ENCODE measurements at regions not wholly inside any gene's neighbourhood (a gene's known extent, or its start where the extent isn't known, plus 50 kb on each side); places are given as distances from the start of the nearest gene placed in this dataset.

DNA sequence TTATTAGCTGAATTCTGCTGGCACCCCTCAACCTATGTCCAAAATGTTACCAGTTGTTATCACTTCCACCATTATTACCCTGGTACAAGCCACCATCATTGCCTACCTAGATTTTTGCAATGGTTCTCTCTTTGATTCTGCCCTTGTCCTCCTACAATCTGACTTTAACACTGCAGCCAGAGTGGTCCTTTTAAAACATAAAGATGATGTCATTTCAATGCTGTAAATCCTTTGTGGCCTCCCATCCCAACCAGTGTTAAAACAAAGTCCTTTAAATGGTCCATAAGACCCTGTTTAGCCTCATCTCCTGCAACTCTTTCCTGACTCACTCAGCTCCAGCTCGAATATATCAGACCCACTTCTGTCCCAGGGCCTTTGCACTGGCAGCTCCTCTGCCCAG, 54.9 kb upstream of the FSTL4 start:
- no peak overlapping the region for H3K27ac Mint-ChIP-seq
- DNase-seq (ENCODE audit: low spot score in 2 of 2, unreplicated experiment in 2 of 2): no peak
- peaks cover 12% of the 10 kb centered on the region for H3K9me3 Mint-ChIP-seq
- no peaks in the 10 kb centered on the region for H3K36me3 Mint-ChIP-seq
- TF ChIP-seq, protein P1, sequence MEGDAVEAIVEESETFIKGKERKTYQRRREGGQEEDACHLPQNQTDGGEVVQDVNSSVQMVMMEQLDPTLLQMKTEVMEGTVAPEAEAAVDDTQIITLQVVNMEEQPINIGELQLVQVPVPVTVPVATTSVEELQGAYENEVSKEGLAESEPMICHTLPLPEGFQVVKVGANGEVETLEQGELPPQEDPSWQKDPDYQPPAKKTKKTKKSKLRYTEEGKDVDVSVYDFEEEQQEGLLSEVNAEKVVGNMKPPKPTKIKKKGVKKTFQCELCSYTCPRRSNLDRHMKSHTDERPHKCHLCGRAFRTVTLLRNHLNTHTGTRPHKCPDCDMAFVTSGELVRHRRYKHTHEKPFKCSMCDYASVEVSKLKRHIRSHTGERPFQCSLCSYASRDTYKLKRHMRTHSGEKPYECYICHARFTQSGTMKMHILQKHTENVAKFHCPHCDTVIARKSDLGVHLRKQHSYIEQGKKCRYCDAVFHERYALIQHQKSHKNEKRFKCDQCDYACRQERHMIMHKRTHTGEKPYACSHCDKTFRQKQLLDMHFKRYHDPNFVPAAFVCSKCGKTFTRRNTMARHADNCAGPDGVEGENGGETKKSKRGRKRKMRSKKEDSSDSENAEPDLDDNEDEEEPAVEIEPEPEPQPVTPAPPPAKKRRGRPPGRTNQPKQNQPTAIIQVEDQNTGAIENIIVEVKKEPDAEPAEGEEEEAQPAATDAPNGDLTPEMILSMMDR (IDR thresholded peaks at IDR 0.05; ENCODE audit: unreplicated experiment): no peak
- no peaks in the 10 kb centered on the region for H3K4me1 Mint-ChIP-seq
- no peak overlapping the region for H3K4me3 Mint-ChIP-seq
- peaks cover 37% of the 10 kb centered on the region for H3K27me3 Mint-ChIP-seq (ENCODE audit: low read depth)

DNA sequence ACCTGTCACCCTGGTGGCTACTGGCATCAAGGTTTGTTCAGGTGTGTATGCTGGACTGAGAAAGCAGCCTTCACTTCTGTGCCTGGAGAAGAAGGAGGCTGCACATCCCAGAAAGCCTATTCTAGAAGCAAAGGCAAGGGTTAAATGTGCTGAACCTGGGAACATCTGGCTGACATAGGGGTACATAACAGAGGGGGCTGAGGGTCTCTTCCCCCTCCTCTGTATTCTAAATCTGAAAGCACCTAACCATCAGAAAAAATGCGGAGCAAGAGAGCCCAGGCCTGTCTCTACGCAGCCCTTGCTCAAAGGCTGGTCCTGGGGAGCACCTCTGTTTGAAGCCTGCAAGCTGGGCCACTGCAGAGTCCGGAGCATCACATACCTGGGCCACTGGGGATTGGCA, 53.2 kb upstream of the FSTL4 start:
- H3K27ac Mint-ChIP-seq: no peak overlapping the region
- no peak for DNase-seq (ENCODE audit: low spot score in 2 of 2, unreplicated experiment in 2 of 2)
- H3K36me3 Mint-ChIP-seq: no peaks in the 10 kb centered on the region
- no peak overlapping the region for H3K4me3 Mint-ChIP-seq
- H3K27me3 Mint-ChIP-seq (ENCODE audit: low read depth): peaks cover 35% of the 10 kb centered on the region
- TF ChIP-seq, protein P1 (IDR thresholded peaks at IDR 0.05; ENCODE audit: unreplicated experiment): no peak
- peaks cover 6% of the 10 kb centered on the region for H3K9me3 Mint-ChIP-seq
- H3K4me1 Mint-ChIP-seq: no peaks in the 10 kb centered on the region

DNA sequence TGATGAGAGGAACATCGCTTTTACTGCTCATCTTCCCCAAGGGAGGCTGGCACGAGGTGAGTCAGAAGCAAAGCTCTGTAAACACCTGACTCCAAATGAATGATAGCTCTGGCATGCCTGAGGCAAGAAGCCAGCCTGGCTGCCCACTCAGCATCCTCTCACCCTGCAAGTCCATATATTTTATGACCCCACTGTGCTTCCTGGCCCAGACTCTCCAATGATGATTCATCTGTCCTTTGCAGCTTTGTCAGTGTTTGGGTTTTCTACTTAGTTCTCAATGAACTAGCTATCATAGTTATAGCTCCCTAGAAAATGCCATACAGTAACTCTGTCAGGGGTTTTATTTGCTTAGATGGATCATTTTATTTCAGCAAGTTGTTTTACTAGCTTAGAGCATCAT, 52.1 kb upstream of the FSTL4 start:
- no peak overlapping the region for H3K27ac Mint-ChIP-seq
- H3K4me3 Mint-ChIP-seq: no peak overlapping the region
- H3K36me3 Mint-ChIP-seq: no peaks in the 10 kb centered on the region
- H3K9me3 Mint-ChIP-seq: no peaks in the 10 kb centered on the region
- TF ChIP-seq, protein P1 (IDR thresholded peaks at IDR 0.05; ENCODE audit: unreplicated experiment): no peak
- no peaks in the 10 kb centered on the region for H3K4me1 Mint-ChIP-seq
- H3K27me3 Mint-ChIP-seq (ENCODE audit: low read depth): peaks cover 28% of the 10 kb centered on the region
- no peak for DNase-seq (ENCODE audit: low spot score in 2 of 2, unreplicated experiment in 2 of 2)

DNA sequence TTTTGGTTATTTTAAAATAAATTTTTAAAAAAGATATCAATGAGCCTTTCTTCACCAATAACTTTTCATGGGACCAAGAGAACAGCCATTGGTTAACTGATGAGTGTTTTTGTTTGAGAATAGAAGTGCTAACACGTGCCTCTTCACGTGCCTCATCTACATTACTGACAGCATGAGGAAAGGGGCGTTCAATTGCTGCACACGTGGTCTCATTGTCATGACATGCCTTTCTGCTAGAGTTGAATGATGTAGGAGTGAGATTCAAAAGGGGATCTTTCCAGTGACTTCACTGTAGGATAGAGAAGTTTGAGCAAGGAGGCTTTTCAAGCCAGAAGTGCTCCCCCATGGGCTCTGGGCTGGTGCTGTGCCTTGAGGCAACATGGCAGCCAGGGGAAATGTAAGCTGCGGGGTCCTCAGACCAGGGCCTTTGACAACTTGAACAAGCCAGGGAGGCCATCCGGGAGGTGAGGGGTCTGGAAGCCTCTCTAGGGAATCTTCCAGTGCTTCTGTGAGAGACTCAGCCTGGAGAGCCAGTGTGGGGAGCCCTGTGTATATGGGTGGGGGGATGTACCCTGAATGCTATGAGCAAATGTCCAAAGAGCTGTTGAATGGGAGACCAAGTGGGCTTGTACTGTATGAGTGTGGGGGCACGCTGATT, 51.2 kb upstream of the FSTL4 start:
- Mint-ChIP-seq H3K4me1 (no peaks in the 10 kb centered on the region), H3K27me3 (ENCODE audit: low read depth) (peaks cover 26% of the 10 kb centered on the region), H3K36me3 (no peaks in the 10 kb centered on the region), H3K4me3 (no peak overlapping the region), H3K27ac (no peak overlapping the region), H3K9me3 (no peaks in the 10 kb centered on the region)
- DNase-seq (ENCODE audit: low spot score in 2 of 2, unreplicated experiment in 2 of 2): no peak
- TF ChIP-seq, protein P1 (IDR thresholded peaks at IDR 0.05; ENCODE audit: unreplicated experiment): no peak

DNA sequence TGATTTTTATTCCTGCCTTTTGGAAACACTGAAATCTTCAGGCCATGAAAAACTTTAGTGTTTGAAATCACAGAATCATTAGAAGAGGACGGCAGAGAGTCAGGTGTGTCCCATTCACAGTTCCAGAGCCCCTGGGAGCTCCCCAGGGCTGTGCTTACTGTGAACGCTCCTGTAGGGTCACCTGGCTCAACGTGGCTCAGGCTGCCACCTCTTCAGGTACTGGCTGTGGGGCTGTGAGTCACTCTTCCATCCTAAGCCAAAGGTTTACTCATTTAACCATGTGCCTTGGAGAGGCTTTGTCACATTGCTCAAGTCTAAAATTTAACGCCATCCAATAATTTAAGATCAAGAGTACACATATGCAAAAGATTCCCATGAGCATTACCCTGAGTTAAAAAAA, 50.2 kb upstream of the FSTL4 start:
- DNase-seq (ENCODE audit: low spot score in 2 of 2, unreplicated experiment in 2 of 2): no peak
- no peaks in the 10 kb centered on the region for H3K4me1 Mint-ChIP-seq
- no peak overlapping the region for H3K27ac Mint-ChIP-seq
- H3K27me3 Mint-ChIP-seq (ENCODE audit: low read depth): peaks cover 20% of the 10 kb centered on the region
- H3K36me3 Mint-ChIP-seq: no peaks in the 10 kb centered on the region
- no peak overlapping the region for H3K4me3 Mint-ChIP-seq
- TF ChIP-seq, protein P1 (IDR thresholded peaks at IDR 0.05; ENCODE audit: unreplicated experiment): no peak
- no peaks in the 10 kb centered on the region for H3K9me3 Mint-ChIP-seq

Data from mesothelial cell of epicardium (in vitro differentiated cells).